Endothelial cell of umbilical vein (primary cell): ENCODE measurements at regions not wholly inside any gene's neighbourhood (a gene's known extent, or its start where the extent isn't known, plus 50 kb on each side); places are given as distances from the start of the nearest gene placed in this dataset.

Experiments used
- BruUV-seq: library from RNA; stranded (reverse); fragments of 400-500 nt; replicated peaks from 2 replicates; lab custom pipeline; 2021; lab: Mats Ljungman, UMichigan
- CTCF ChIA-PET: fragments of 300-600, 350-600 bp; sonication (Branson Sonifier 250); formaldehyde crosslinking; loops from one replicate; lab custom pipeline; 2021; ENCODE audit warnings: antibody characterized with exemption, inconsistent platforms; lab: Charles Lee
- POLR2A ChIA-PET: fragments of 300-600, 350-600 bp; sonication (Branson Sonifier 250); formaldehyde crosslinking; loops from one replicate; lab custom pipeline; 2021; ENCODE audit warnings: antibody characterized with exemption, inconsistent platforms; lab: Charles Lee
- DNase-seq: peaks from one replicate; pipeline ENCODE4 v3.0.0-alpha.2; 2011; ENCODE audit warnings: low read depth, low spot score
- FAIRE-seq: peaks from 2 replicates; lab custom pipeline; 2011; peaks lifted over from hg19 to GRCh38; lab: Jason Lieb, UNC
- H2AFZ ChIP-seq: 2 replicates; pipeline ENCODE4 v1.6.0; 2012; ENCODE audit warnings: low read depth, low read length, control low read depth, inconsistent platforms
- H3K27ac ChIP-seq: 2 replicates; pipeline ENCODE4 v1.5.1; 2011; ENCODE audit warnings: low read depth, mild to moderate bottlenecking, control low read depth, low read length, moderate library complexity; ENCODE audit not compliant: insufficient read depth
- H3K27me3 ChIP-seq, 2 experiments: 2 replicates each; pipeline versions ENCODE4 v1.6.0 to v1.6.1; 2011; ENCODE audit warnings: low read length in 2 of 2, mixed read lengths in 1 of 2; ENCODE audit not compliant: control insufficient read depth in 2 of 2, insufficient read depth in 2 of 2
- H3K36me3 ChIP-seq, 2 experiments: 2 replicates in 1 of 2; 3 replicates in 1 of 2; pipeline ENCODE4 v1.5.1; 2011; ENCODE audit warnings: low read length in 2 of 2, mild to moderate bottlenecking in 1 of 2, moderate library complexity in 1 of 2; ENCODE audit not compliant: control insufficient read depth in 2 of 2, insufficient read depth in 2 of 2; ENCODE audit errors: extremely low read depth in 1 of 2
- H3K4me1 ChIP-seq: 3 replicates; pipeline ENCODE4 v1.5.1; 2011; ENCODE audit warnings: mild to moderate bottlenecking, low read length; ENCODE audit not compliant: control insufficient read depth, insufficient read depth; ENCODE audit errors: extremely low read depth
- H3K4me2 ChIP-seq: 2 replicates; pipeline ENCODE4 v1.6.1; 2011; ENCODE audit warnings: low read length, control low read depth, mixed read lengths; ENCODE audit not compliant: insufficient read depth
- H3K4me3 ChIP-seq, 3 experiments: fragments of 200-600 bp in 1 of 3; sonication (generic), shearing (Covaris generic) in 1 of 3; replicated peaks in 1 of 3; 2 replicates each; pipeline ENCODE4 v1.5.1; 2011 to 2016; ENCODE audit warnings: control low read depth in 3 of 3, low read length in 3 of 3, mild to moderate bottlenecking in 2 of 3, inconsistent platforms in 1 of 3, low read depth in 1 of 3, moderate library complexity in 1 of 3; ENCODE audit not compliant: insufficient read depth in 1 of 3
- H3K79me2 ChIP-seq: 2 replicates; pipeline ENCODE4 v1.6.0; 2012; ENCODE audit warnings: low read length, inconsistent platforms; ENCODE audit not compliant: control insufficient read depth, insufficient read depth
- H3K9ac ChIP-seq: replicated peaks from 2 replicates; pipeline ENCODE3; 2011; ENCODE audit warnings: low read length, control low read depth; ENCODE audit not compliant: insufficient read depth; ENCODE audit errors: extremely low read depth
- H3K9me1 ChIP-seq: replicated peaks from 3 replicates; pipeline ENCODE4 v1.6.0; 2011; ENCODE audit warnings: mild to moderate bottlenecking, low read length; ENCODE audit not compliant: control insufficient read depth, insufficient read depth; ENCODE audit errors: extremely low read depth
- H3K9me3 ChIP-seq: replicated peaks from 2 replicates; pipeline ENCODE4 v1.5.1; 2012; ENCODE audit warnings: low read length, inconsistent platforms; ENCODE audit not compliant: control insufficient read depth, insufficient read depth
- H4K20me1 ChIP-seq: replicated peaks from 2 replicates; pipeline ENCODE3; 2011; ENCODE audit warnings: mild to moderate bottlenecking, low read length; ENCODE audit not compliant: control insufficient read depth, insufficient read depth; ENCODE audit errors: extremely low read depth
- CTCF ChIP-seq, 2 donors: IDR thresholded peaks; 1 replicate in 1 of 2; 2 replicates in 1 of 2; pipeline ENCODE4 v1.5.1; 2011; ENCODE audit warnings: low read length in 2 of 2, mild to moderate bottlenecking in 2 of 2, moderate library complexity in 2 of 2, control low read depth in 1 of 2, inconsistent platforms in 1 of 2, low read depth in 1 of 2; ENCODE audit not compliant: insufficient read depth in 1 of 2; ENCODE audit errors: extremely low read depth in 1 of 2
- EZH2 ChIP-seq: IDR thresholded peaks from 2 replicates; pipeline ENCODE4 v1.6.1; 2012; ENCODE audit warnings: borderline replicate concordance, low read depth, mild to moderate bottlenecking, moderate library complexity, low read length, inconsistent platforms; ENCODE audit not compliant: severe bottlenecking
- FOS ChIP-seq: IDR thresholded peaks from 2 replicates; pipeline ENCODE4 v1.6.1; 2011; ENCODE audit warnings: mild to moderate bottlenecking, low read length, moderate library complexity, borderline replicate concordance; ENCODE audit not compliant: insufficient read depth
- GATA2 ChIP-seq: IDR thresholded peaks from 2 replicates; pipeline ENCODE4 v1.7.0; 2011; ENCODE audit warnings: low read depth, mild to moderate bottlenecking, moderate library complexity, mixed read lengths, low read length; ENCODE audit not compliant: insufficient read length, insufficient read depth
- JUN ChIP-seq: IDR thresholded peaks from 2 replicates; pipeline ENCODE4 v1.6.1; 2011; ENCODE audit warnings: borderline replicate concordance, low read depth; ENCODE audit not compliant: insufficient read length, insufficient read depth
- MAX ChIP-seq: IDR thresholded peaks from 2 replicates; pipeline ENCODE4 v1.6.1; 2011; ENCODE audit not compliant: insufficient read depth, insufficient read length
- MYC ChIP-seq: IDR thresholded peaks from one replicate; pipeline ENCODE4 v1.6.1; 2011; ENCODE audit warnings: mild to moderate bottlenecking, low read depth, low read length
- POLR2A ChIP-seq: IDR thresholded peaks from 2 replicates; pipeline ENCODE4 v1.6.1; 2012; ENCODE audit warnings: low read depth, mild to moderate bottlenecking, control low read depth, low read length
- POLR2AphosphoS5 ChIP-seq: IDR thresholded peaks from 2 replicates; pipeline ENCODE4 v1.6.1; 2012; ENCODE audit warnings: low read depth, mild to moderate bottlenecking, control low read depth, low read length, moderate library complexity; ENCODE audit not compliant: insufficient read depth
- dilution Hi-C: fragments of 300-500 bp; cut with MboI; formaldehyde crosslinking; loops from one replicate; pipeline ENCODE4 v1.15.0; 2019; ENCODE audit warnings: low sequenced_read_pairs; ENCODE audit not compliant: extremely low pct_ligation_motif_present
- intact Hi-C: fragments of 100-400 bp; cut with micrococcal nuclease; formaldehyde crosslinking; loops from one replicate; pipeline ENCODE4 v1.10.0; 2022

GRCh38 chr9:17021387-17021970, 113.4 kb upstream of the CNTLN start:
- Histone ChIP-seq H3K9me3 (no peaks in the 10 kb centered on the region), H3K27ac (no peak overlapping the region), H3K9me1 (no peaks in the 10 kb centered on the region), H3K36me3 (no peaks in the 10 kb centered on the region), H3K4me2 (no peak overlapping the region), H3K9ac (no peak overlapping the region), H2AFZ (no peak overlapping the region), H4K20me1 (no peaks in the 10 kb centered on the region), H3K4me1 (no peaks in the 10 kb centered on the region), H3K79me2 (no peaks in the 10 kb centered on the region), H3K27me3 (peaks cover 0 to 6% of the 10 kb centered on the region in 2 experiments), H3K4me3 (no peak overlapping the region)
- ChIA-PET POLR2A (no interaction called here), CTCF (no interaction called here)
- DNase-seq (no peak), FAIRE-seq (no peak)
- no peak for TF ChIP-seq POLR2A
- no peak for TF ChIP-seq EZH2
- TF ChIP-seq MAX, result no peak
- TF ChIP-seq POLR2AphosphoS5, result no peak
- no peak for TF ChIP-seq FOS
- TF ChIP-seq CTCF (IDR thresholded peaks at IDR 0.05; ENCODE audit: extremely low read depth in 1 of 2, insufficient read depth in 1 of 2, low read depth in 1 of 2, low read length in 2 of 2), result no peak
- TF ChIP-seq JUN, result no peak
- no peak for TF ChIP-seq MYC
- no peak for TF ChIP-seq GATA2
- intact Hi-C loops (no loop called here), dilution Hi-C loops (no loop called here)
- BruUV-seq, result no TSS peak
